RWPE2 (cell line): ENCODE measurements at regions not wholly inside any gene's neighbourhood (a gene's known extent, or its start where the extent isn't known, plus 50 kb on each side); places are given as distances from the start of the nearest gene placed in this dataset.

Source experiments
- ATAC-seq: fragments of 200-7000 bp; cut with Tn5 transposase; 3 replicates; pipeline ENCODE4 v1.9.1; 2021; ENCODE audit warnings: low read depth
- DNase-seq: peaks from one replicate; pipeline ENCODE4 v3.0.0-alpha.2; 2020; ENCODE audit warnings: low spot score
- H3K27ac ChIP-seq: fragments of 450-650 bp; 2 replicates; pipeline ENCODE4 v1.5.1; 2017; ENCODE audit warnings: mild to moderate bottlenecking; ENCODE audit not compliant: poor library complexity, severe bottlenecking
- H3K27me3 ChIP-seq: fragments of 250-450 bp; sonication (Bioruptor Pico); 2 replicates; pipeline ENCODE4 v1.5.1; 2021; ENCODE audit warnings: mild to moderate bottlenecking, moderate library complexity; ENCODE audit not compliant: insufficient read depth, poor library complexity, severe bottlenecking
- H3K36me3 ChIP-seq: fragments of 250-450 bp; sonication (Bioruptor Pico); 2 replicates; pipeline ENCODE4 v1.5.1; 2020; ENCODE audit warnings: low read depth, mild to moderate bottlenecking, moderate library complexity
- H3K4me1 ChIP-seq: fragments of 250-450 bp; sonication (Bioruptor Pico); 2 replicates; pipeline ENCODE4 v1.5.1; 2021; ENCODE audit warnings: mild to moderate bottlenecking, moderate library complexity; ENCODE audit not compliant: insufficient read depth, poor library complexity, severe bottlenecking
- H3K4me3 ChIP-seq: fragments of 250-450 bp; sonication (Bioruptor Pico); 2 replicates; pipeline ENCODE4 v1.5.1; 2021; ENCODE audit warnings: mild to moderate bottlenecking, moderate library complexity; ENCODE audit not compliant: severe bottlenecking
- H3K9me3 ChIP-seq: fragments of 250-450 bp; sonication (Bioruptor Pico); 2 replicates; pipeline ENCODE4 v1.5.1; 2021; ENCODE audit warnings: mild to moderate bottlenecking, moderate library complexity; ENCODE audit not compliant: severe bottlenecking
- TF ChIP-seq, protein P1 (sequence below): fragments of 450-650 bp; IDR thresholded peaks from one replicate; pipeline ENCODE4 v1.5.1; 2017; ENCODE audit warnings: mild to moderate bottlenecking, moderate library complexity; ENCODE audit not compliant: poor library complexity, severe bottlenecking

DNA sequence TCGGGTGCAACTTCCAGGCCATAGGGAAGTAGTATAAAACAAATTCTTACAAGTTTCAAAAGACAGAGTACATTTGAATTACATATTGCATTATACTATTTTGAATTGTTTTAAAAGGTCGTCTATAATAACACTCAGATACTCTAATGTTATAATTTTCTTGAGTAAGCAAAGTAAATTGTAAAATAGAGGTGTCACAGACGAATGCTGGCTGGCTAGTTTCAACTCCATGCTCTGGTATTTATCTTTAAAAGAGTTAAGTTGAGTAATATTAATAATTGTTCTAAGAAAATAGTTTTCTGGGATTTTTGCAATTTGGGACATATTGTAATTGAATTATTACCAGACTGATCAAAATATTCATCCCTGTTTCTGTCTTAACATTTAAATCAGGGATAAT lies 764.9 kb downstream of the TECRL start:
- Histone ChIP-seq H3K27me3 (no peaks in the 10 kb centered on the region), H3K9me3 (no peaks in the 10 kb centered on the region), H3K36me3 (no peaks in the 10 kb centered on the region), H3K4me3 (no peak overlapping the region), H3K4me1 (no peaks in the 10 kb centered on the region), H3K27ac (no peak overlapping the region)
- TF ChIP-seq, protein P1, sequence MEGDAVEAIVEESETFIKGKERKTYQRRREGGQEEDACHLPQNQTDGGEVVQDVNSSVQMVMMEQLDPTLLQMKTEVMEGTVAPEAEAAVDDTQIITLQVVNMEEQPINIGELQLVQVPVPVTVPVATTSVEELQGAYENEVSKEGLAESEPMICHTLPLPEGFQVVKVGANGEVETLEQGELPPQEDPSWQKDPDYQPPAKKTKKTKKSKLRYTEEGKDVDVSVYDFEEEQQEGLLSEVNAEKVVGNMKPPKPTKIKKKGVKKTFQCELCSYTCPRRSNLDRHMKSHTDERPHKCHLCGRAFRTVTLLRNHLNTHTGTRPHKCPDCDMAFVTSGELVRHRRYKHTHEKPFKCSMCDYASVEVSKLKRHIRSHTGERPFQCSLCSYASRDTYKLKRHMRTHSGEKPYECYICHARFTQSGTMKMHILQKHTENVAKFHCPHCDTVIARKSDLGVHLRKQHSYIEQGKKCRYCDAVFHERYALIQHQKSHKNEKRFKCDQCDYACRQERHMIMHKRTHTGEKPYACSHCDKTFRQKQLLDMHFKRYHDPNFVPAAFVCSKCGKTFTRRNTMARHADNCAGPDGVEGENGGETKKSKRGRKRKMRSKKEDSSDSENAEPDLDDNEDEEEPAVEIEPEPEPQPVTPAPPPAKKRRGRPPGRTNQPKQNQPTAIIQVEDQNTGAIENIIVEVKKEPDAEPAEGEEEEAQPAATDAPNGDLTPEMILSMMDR = no peak
- DNase-seq = no peak
- ATAC-seq = no peak

DNA sequence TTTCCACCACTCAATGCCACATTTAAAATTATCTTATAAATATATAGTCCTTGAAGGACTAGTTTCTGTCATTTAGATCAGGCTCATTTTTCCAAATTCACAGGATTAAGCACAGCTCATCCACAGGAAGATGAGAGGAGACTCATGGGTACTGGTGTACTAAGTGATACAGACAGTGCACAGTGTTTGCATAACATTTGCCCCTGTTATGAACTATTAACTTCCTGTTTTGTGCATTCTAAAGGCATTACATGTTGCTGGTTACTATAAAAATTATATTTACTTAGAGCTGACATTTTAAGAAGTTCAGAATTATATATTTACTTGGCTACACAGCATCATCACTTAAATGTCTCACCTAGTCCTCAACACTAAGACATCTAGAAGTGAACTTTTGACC lies 772.0 kb downstream of the TECRL start:
- Histone ChIP-seq H3K36me3 (no peaks in the 10 kb centered on the region), H3K27ac (no peak overlapping the region), H3K27me3 (no peaks in the 10 kb centered on the region), H3K4me3 (no peak overlapping the region), H3K9me3 (no peaks in the 10 kb centered on the region), H3K4me1 (no peaks in the 10 kb centered on the region)
- ATAC-seq = no peak
- DNase-seq = no peak
- TF ChIP-seq, protein P1 = no peak

DNA sequence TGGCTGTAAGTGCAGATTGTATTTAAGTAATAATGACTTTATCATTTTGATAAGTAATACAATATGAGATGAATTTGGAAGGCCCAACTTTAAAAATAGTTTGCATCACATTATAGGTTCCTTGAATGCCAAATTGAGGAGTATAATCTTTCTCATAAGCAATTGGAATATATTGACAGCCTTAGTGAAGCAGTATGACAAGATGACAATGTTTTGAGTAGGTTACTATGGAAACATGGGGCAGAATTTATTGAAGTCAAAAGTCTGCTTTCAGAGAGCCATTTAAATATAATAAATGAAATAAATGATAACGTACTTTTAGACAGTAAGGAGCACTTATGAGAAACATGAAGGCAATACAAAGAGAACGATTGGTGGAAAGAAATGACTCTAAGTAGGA lies 776.4 kb downstream of the TECRL start:
- TF ChIP-seq, protein P1 = no peak
- Histone ChIP-seq H3K27ac (no peak overlapping the region), H3K36me3 (no peaks in the 10 kb centered on the region), H3K4me3 (no peak overlapping the region), H3K27me3 (no peaks in the 10 kb centered on the region), H3K4me1 (no peaks in the 10 kb centered on the region), H3K9me3 (no peaks in the 10 kb centered on the region)
- ATAC-seq (no peak), DNase-seq (no peak)

DNA sequence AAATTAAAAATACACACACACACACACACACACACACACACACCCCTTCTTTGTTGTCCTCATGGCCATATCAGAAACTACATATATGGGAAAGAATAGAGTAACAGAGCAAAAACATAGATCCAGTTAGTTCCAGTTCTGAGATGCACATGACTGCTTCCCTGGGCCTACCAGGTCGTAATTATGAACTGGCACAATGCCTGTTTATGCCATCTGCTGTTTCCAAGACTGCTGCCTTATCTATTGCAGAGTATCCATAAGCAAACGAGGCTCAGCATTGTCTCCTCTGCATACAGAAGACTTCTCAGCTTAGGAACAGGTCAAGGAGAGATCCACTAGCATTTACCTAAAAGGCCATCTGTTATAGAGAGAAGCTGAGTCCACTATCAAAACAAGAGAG lies 789.0 kb downstream of the TECRL start:
- Histone ChIP-seq H3K27ac (no peak overlapping the region), H3K36me3 (no peaks in the 10 kb centered on the region), H3K9me3 (no peaks in the 10 kb centered on the region), H3K4me3 (no peak overlapping the region), H3K27me3 (peaks cover 3% of the 10 kb centered on the region), H3K4me1 (no peaks in the 10 kb centered on the region)
- TF ChIP-seq, protein P1 = no peak
- no peak for ATAC-seq
- no peak for DNase-seq

DNA sequence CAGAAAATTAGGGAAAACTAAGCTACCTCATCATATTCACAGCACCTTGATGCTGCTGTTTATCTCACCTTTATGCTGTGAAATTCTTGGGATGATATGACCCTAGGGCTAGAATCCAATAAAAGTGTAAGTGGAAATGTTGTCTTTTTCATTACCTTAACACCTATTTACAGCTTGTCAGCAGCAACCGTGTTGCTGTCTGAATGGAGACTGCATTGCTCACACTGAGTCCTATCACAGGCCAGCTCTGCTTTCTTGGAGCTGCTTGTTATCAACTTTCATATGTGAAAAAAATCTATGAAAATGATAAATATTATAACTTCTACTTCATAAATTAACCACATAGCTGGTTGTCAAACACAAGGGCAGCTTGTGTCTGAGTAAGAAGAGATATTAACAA lies 789.5 kb downstream of the TECRL start:
- H3K27ac ChIP-seq = no peak overlapping the region
- H3K27me3 ChIP-seq = peaks cover 3% of the 10 kb centered on the region
- TF ChIP-seq, protein P1 = no peak
- no peaks in the 10 kb centered on the region for H3K4me1 ChIP-seq
- DNase-seq (no peak), ATAC-seq (no peak)
- no peak overlapping the region for H3K4me3 ChIP-seq
- H3K36me3 ChIP-seq = no peaks in the 10 kb centered on the region
- H3K9me3 ChIP-seq = no peaks in the 10 kb centered on the region
